Fibroblast of mammary gland (primary cell): ENCODE measurements at regions not wholly inside any gene's neighbourhood (a gene's known extent, or its start where the extent isn't known, plus 50 kb on each side); places are given as distances from the start of the nearest gene placed in this dataset.

Experiments
- DNase-seq: peaks from one replicate; pipeline ENCODE4 v3.0.0-alpha.2; 2010; ENCODE audit warnings: low read depth
- H3K4me3 ChIP-seq: 2 replicates; pipeline ENCODE4 v1.5.1; 2011; ENCODE audit warnings: low read depth, mild to moderate bottlenecking, low read length, moderate library complexity; ENCODE audit not compliant: control insufficient read depth
- TF ChIP-seq, protein P1 (sequence below): conservative IDR thresholded peaks from 2 replicates; pipeline ENCODE4 v1.5.1; 2011; ENCODE audit warnings: low read depth, low read length, inconsistent platforms; ENCODE audit not compliant: control insufficient read depth, insufficient read depth

DNA sequence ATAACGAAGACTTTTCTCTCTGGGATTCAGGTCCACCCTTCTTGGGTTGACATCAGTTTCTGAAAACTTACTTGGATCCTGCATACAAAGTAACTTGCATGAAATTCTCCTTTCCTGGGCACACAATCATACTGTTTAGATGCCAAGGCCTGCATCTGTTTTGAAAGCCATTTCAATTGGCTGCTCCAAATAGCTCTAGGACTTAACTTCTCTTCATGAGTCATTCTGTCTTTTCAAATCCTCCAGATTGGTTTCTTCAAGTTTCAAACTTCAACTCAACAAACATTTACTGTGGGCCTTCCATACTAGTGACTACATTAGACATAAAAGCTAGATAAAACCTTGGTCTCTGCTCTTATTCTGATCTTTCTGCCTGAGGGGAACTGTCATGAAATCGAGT is 54.8 kb upstream of the HMHB1 start:
- TF ChIP-seq, protein P1, sequence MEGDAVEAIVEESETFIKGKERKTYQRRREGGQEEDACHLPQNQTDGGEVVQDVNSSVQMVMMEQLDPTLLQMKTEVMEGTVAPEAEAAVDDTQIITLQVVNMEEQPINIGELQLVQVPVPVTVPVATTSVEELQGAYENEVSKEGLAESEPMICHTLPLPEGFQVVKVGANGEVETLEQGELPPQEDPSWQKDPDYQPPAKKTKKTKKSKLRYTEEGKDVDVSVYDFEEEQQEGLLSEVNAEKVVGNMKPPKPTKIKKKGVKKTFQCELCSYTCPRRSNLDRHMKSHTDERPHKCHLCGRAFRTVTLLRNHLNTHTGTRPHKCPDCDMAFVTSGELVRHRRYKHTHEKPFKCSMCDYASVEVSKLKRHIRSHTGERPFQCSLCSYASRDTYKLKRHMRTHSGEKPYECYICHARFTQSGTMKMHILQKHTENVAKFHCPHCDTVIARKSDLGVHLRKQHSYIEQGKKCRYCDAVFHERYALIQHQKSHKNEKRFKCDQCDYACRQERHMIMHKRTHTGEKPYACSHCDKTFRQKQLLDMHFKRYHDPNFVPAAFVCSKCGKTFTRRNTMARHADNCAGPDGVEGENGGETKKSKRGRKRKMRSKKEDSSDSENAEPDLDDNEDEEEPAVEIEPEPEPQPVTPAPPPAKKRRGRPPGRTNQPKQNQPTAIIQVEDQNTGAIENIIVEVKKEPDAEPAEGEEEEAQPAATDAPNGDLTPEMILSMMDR, result no peak
- no peak overlapping the region for H3K4me3 ChIP-seq
- no peak for DNase-seq

DNA sequence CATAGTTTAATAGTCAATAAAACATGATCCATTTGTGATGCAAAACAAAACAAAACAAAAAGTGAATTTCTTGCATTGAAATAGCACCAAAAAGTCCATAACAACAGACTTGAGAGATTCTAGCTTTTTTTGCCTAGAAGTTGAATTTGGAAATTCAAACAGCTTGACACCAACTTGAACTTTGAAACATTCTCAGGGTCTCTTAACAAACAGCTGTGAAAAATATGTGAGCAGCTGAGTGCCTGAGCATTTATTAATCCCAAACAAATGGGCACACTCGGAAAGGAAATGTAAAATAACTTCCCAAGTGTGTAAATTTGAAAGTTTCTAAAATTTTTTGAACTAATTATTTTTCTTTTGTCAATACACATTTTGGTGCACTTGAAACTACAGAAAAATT is 56.0 kb upstream of the HMHB1 start:
- no peak overlapping the region for H3K4me3 ChIP-seq
- DNase-seq, result no peak
- TF ChIP-seq, protein P1, result no peak

DNA sequence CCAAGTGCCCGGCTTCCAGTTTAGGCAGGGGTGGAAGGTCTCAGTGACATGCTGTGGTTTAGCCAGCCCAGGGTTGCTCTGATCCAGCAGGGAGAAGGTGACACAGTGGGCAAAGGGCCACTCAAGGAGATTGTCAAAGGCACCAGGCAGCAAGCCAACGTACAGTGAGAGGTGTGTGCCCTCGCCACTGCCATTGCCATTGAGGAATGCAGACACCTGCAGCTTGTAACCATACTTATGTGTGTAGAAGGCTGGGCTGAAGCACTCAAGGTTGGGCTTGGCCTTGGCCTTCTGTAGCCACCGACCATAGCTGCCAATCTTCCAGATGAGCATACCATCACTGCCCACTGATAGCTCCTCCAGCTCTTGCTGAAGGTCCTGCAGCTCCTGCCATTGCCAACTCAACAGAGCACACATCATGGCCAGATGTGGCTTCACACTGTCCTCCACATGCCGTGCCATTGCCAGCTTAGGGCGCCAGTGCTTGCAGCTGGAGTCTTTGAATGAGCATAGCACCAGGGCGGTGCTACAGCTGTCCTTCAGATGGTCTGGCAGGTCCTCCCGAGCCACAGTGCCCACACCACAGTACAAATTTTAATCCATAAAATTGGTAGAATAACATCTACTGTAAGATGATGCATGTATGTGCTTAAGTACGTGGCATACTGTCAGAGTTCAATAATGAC is 59.7 kb upstream of the HMHB1 start:
- DNase-seq, result no peak
- TF ChIP-seq, protein P1, result no peak
- H3K4me3 ChIP-seq, result no peak overlapping the region

DNA sequence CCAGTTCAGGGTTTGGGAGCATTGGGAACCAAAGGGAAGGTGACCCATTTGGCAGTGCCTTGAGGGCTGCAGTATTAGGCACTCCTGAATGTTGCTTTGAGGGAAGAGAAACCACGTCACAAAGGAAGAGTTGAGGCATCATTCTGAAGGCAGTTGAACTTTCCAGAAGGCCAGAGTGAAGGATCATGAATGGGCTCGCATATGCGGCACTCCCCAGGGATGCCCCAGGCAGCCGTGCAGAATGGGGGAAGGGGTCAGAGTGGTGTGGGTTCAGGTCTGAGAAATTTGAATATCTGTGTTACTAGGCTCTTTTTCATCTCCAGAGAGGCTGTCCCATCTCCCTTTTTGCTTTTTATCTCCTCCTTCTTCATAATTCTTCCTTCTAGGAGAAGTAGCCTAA is 60.6 kb upstream of the HMHB1 start:
- no peak for DNase-seq
- no peak overlapping the region for H3K4me3 ChIP-seq
- TF ChIP-seq, protein P1, result no peak

DNA sequence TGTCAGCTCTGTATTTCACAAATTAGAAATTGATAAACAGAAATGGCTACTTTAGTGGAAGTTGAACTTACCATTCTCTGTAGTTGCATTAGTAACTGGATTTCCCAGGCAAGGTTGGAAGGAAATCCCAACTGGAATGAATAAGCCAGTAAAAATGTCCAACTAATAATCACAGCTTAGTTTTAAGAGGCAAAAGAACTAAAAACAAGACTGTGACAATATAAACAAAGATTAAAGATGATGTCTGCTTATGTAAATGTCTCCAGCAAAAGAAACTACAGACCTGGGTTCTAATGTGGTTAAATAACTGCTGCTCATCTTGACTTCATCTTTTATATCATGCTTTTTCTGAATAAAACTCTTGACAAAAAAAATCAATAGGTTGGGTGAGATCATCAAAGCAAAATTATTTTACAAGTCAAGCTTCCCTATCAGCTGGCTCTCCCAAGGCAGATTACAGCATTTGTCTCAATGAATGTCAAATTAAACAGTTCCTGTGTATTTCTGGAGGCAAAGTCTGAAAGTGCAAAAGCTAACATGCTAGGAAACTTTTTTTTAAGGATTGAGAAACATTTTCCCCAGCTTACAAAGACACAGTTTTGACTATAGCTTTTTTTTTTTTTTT is 62.3 kb upstream of the HMHB1 start:
- TF ChIP-seq, protein P1, result no peak
- no peak for DNase-seq
- no peak overlapping the region for H3K4me3 ChIP-seq

DNA sequence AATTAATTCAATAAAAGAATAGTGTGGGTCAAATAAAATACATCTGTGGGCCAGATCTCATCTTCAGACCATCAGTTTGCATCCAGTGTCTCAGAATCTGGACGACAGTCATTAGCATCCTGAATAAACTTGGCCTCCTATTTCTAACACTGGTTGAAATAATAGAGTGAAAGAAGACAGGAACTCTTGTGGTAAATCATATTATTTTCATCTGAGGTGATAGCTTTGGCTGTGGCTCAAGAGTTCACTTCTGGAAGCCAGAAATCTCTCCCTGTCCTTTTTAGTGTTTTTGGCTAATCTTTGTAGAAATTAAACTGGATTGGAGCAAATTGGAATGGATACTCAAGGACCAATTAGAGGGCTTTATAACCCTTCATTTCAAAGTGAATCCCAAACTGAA is 63.4 kb upstream of the HMHB1 start:
- H3K4me3 ChIP-seq, result no peak overlapping the region
- TF ChIP-seq, protein P1, result no peak
- no peak for DNase-seq
